Keratinocyte (primary cell): ENCODE measurements at regions not wholly inside any gene's neighbourhood (a gene's known extent, or its start where the extent isn't known, plus 50 kb on each side); places are given as distances from the start of the nearest gene placed in this dataset.

Experiments
- CTCF ChIP-seq, 3 experiments: IDR thresholded peaks in 1 of 3; conservative IDR thresholded peaks in 1 of 3; optimal IDR thresholded peaks in 1 of 3; 2 replicates in 2 of 3; 3 replicates in 1 of 3; pipeline versions ENCODE3 to v1.5.1; 2011; ENCODE audit warnings: low read length in 3 of 3, mild to moderate bottlenecking in 3 of 3, moderate library complexity in 2 of 3, control low read depth in 1 of 3, inconsistent platforms in 1 of 3; ENCODE audit not compliant: insufficient read depth in 2 of 3; ENCODE audit errors: extremely low read depth in 1 of 3
- EZH2 ChIP-seq: IDR thresholded peaks from one replicate; pipeline ENCODE4 v1.6.1; 2012; ENCODE audit warnings: inconsistent platforms, mild to moderate bottlenecking, low read length, moderate library complexity

DNA sequence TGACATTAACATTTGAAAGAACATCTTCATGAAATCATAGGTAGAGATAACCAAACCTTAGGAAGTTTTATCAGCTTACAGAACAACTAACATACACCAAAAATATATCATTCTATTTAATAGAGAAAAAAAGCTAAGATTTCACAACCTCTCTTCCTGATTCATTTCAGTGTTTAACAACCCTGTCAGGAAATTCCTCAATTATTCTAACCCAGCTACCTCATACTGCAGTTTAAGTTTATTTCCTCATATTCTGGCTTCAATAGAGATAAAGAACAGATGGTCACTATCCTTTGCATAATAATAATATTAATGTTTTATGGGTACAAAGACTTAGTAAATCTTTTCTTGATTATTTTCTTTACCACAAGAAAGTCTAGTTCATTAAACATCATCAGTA, 112.9 kb upstream of the HSF2 start:
- TF ChIP-seq CTCF (optimal IDR thresholded peaks at IDR 0.05 in 1 of 3, IDR thresholded peaks at IDR 0.05 in 1 of 3, conservative IDR thresholded peaks at IDR 0.05 in 1 of 3; ENCODE audit: extremely low read depth in 1 of 3, insufficient read depth in 2 of 3, low read length in 3 of 3) (no peak), EZH2 (no peak)
